Neural crest cell (in vitro differentiated cells): ENCODE measurements at regions not wholly inside any gene's neighbourhood (a gene's known extent, or its start where the extent isn't known, plus 50 kb on each side); places are given as distances from the start of the nearest gene placed in this dataset.

Source experiments
- DNase-seq: peaks from one replicate; pipeline ENCODE4 v3.0.0; 2021; ENCODE audit warnings: low read depth, mixed read lengths, low spot score
- H3K27ac Mint-ChIP-seq: one replicate; pipeline ENCODE4 v1.8.0; 2021; ENCODE audit warnings: mild to moderate bottlenecking, mixed read lengths; ENCODE audit not compliant: unreplicated experiment
- H3K27me3 Mint-ChIP-seq: 2 replicates; pipeline ENCODE4 v1.8.0; 2021; ENCODE audit warnings: low read depth, mild to moderate bottlenecking, mixed read lengths
- H3K36me3 Mint-ChIP-seq: 2 replicates; pipeline ENCODE4 v1.8.0; 2021; ENCODE audit warnings: low read depth, mild to moderate bottlenecking, mixed read lengths
- H3K4me1 Mint-ChIP-seq: 2 replicates; pipeline ENCODE4 v1.8.0; 2021; ENCODE audit warnings: mixed read lengths
- H3K4me3 Mint-ChIP-seq: one replicate; pipeline ENCODE4 v1.8.0; 2021; ENCODE audit warnings: mild to moderate bottlenecking, mixed read lengths
- H3K9me3 Mint-ChIP-seq: 2 replicates; pipeline ENCODE4 v1.8.0; 2021; ENCODE audit warnings: mixed read lengths
- TF ChIP-seq, protein P1 (sequence below): fragments of 200-600 bp; sonication (generic); conservative IDR thresholded peaks from 2 replicates; pipeline ENCODE4 v1.5.0; 2021; ENCODE audit warnings: antibody characterized with exemption, mild to moderate bottlenecking

DNA sequence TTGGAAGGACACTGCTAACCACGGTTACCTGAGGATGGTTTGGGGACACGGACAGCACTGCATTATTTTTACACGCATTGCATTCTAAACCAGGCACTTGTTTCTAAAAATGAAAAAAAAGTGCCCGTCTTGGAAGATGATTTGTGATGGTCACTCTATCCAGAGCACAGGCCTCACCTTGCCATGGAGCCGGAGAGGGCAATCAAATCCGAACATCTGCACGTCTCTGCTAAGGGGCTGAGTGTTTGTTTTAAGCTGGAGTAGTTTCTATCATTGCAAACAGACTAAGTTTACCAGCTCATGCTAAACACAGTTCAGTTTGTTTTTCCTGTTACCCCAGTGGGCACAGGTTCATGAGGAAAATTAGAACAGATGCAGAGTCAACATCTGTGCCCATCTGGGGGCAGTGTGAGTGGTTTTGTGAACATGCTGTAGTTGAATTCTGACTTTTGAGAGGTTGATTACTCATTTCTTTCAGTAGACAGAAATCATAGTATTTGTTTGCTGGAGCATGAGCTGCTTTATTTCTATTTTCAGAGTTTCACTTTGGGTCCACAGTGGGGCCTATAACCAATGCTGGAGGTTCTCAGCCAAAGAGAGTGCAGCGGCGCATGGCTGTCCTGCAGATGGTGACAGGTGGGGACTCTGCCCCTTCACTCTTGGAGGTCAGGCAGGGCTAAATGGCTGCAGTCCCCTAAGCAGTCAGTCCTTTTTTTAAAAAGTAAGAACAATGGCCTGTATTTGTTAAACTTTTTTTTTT lies 65.4 kb upstream of the ENPP6 start:
- DNase-seq, result no peak
- Mint-ChIP-seq H3K36me3 (peaks cover 2% of the 10 kb centered on the region), H3K27me3 (no peaks in the 10 kb centered on the region), H3K27ac (no peak overlapping the region), H3K9me3 (no peaks in the 10 kb centered on the region), H3K4me3 (no peak overlapping the region), H3K4me1 (peaks cover 32% of the 10 kb centered on the region)
- TF ChIP-seq, protein P1, sequence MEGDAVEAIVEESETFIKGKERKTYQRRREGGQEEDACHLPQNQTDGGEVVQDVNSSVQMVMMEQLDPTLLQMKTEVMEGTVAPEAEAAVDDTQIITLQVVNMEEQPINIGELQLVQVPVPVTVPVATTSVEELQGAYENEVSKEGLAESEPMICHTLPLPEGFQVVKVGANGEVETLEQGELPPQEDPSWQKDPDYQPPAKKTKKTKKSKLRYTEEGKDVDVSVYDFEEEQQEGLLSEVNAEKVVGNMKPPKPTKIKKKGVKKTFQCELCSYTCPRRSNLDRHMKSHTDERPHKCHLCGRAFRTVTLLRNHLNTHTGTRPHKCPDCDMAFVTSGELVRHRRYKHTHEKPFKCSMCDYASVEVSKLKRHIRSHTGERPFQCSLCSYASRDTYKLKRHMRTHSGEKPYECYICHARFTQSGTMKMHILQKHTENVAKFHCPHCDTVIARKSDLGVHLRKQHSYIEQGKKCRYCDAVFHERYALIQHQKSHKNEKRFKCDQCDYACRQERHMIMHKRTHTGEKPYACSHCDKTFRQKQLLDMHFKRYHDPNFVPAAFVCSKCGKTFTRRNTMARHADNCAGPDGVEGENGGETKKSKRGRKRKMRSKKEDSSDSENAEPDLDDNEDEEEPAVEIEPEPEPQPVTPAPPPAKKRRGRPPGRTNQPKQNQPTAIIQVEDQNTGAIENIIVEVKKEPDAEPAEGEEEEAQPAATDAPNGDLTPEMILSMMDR, result no peak

DNA sequence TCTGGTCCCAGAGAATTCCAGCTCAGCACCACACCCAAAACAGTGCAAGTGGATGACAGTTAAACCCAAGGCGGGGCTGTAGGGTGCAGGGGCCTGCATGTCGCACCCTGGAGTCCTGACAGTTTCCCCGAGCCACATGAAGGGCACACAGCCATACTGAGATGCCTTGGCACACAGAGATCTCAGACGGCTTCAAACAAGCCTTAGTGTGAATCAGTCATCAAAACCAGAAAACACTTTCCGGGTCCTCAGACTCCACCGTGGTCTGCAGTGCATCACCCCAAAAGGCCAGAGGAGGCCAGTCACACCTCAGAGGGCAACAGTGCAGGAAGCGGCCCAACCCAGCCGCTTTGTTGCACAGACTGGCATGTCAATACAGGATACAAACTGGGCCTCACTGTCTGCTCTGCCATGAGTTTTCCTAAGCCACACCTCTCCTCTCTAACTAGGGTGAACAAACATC lies 64.6 kb upstream of the ENPP6 start:
- Mint-ChIP-seq H3K27ac (no peak overlapping the region), H3K4me1 (peaks cover 25% of the 10 kb centered on the region), H3K27me3 (no peaks in the 10 kb centered on the region), H3K9me3 (peaks cover 3% of the 10 kb centered on the region), H3K36me3 (peaks cover 4% of the 10 kb centered on the region), H3K4me3 (no peak overlapping the region)
- DNase-seq, result no peak
- TF ChIP-seq, protein P1, result peak; percentile 25

DNA sequence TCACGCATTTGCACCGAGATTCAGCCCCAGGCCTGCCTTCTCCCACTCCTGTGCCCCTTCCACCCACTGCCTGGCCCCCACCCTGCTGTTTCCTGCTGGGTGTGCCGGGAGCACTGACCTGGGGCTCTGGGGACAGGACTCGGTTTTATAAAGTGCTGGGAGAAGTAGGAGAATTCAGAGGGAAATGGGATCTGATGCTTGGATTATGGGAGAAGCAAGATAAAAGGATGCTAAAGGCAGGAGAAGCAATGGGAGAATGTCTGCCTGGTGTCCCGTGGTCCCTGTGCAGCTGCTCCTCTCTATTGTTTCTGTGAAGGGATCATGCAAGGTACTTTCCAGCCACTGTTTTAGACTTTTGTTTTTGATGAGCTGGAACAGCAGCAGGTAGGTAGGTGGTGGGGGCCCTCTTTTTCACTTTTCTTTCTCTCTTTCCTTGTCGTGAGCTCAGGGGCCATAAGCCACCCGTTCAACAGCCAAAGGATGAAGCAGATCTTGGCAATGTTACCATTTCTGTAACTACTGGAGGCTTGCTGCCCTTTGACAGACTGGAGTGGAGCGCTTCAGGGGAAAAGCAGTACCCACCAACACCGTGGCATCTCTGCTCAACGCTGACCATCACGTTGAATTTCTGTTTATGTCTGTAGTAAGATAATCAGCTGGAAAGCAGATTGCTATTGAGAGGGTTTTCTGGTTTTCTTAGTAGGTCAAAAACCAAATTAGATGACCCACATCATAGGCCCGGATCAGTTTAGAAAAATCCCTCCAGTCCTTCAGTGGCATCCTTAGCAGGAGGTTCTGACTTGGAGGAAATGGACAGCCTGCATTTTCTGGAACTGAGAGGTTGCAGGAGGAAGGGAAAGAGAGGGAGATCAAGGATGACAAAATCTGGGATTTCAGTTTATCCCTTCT lies 63.8 kb upstream of the ENPP6 start:
- no peak overlapping the region for H3K27ac Mint-ChIP-seq
- H3K4me3 Mint-ChIP-seq, result no peak overlapping the region
- H3K27me3 Mint-ChIP-seq, result no peaks in the 10 kb centered on the region
- no peak for DNase-seq
- peaks cover 7% of the 10 kb centered on the region for H3K36me3 Mint-ChIP-seq
- H3K4me1 Mint-ChIP-seq, result peaks cover 25% of the 10 kb centered on the region
- TF ChIP-seq, protein P1, result no peak
- peaks cover 6% of the 10 kb centered on the region for H3K9me3 Mint-ChIP-seq

DNA sequence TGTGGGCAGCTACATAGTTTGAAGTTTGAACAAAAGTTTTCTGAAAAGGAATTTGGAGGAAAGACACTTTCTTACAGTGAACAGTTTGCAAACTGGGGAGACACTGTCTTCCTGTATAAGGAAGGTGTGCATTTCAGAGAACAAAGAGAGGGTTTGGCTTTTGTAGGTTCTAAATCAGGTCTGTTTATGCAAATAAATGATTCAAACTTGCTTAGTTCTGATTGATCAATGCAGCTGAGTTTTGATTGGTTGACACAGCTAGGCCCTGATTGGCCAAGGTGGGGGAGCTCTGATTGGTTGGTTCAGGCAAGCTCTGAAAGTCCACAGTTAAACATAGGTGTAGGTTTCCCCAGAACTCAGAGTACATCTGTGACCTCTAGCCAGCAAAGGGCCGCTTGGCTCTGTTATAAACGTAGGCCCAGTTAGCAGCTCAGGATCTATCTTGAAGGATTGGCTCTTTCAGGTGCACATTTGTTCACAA lies 63.0 kb upstream of the ENPP6 start:
- peaks cover 10% of the 10 kb centered on the region for H3K36me3 Mint-ChIP-seq
- H3K27me3 Mint-ChIP-seq, result no peaks in the 10 kb centered on the region
- peaks cover 25% of the 10 kb centered on the region for H3K4me1 Mint-ChIP-seq
- H3K27ac Mint-ChIP-seq, result no peak overlapping the region
- TF ChIP-seq, protein P1, result no peak
- H3K4me3 Mint-ChIP-seq, result no peak overlapping the region
- DNase-seq, result no peak
- peaks cover 9% of the 10 kb centered on the region for H3K9me3 Mint-ChIP-seq

DNA sequence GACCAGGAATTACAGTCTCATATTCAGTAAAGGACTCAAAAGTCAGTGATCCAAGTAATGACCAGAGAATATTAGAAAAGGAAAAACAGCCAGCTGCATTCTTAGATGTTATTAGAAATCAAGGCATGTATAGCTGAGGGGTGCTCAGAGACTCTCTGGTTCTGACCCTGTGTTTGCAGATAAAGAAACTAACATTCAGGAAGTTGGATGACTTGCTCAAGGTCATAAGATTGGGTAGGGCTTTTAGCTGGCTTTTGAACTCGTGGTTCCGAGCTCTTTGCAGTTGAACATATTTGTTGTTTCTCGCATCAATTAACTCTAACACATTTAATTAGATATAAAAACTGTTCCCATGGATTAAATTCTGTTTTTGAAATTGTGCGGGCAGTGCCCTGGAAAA lies 62.5 kb upstream of the ENPP6 start:
- Mint-ChIP-seq H3K36me3 (peaks cover 10% of the 10 kb centered on the region), H3K4me1 (peaks cover 25% of the 10 kb centered on the region), H3K27me3 (no peaks in the 10 kb centered on the region), H3K4me3 (no peak overlapping the region), H3K9me3 (peaks cover 9% of the 10 kb centered on the region), H3K27ac (no peak overlapping the region)
- TF ChIP-seq, protein P1, result no peak
- no peak for DNase-seq
